HG03280 (cell line): ENCODE measurements at regions not wholly inside any gene's neighbourhood (a gene's known extent, or its start where the extent isn't known, plus 50 kb on each side); places are given as distances from the start of the nearest gene placed in this dataset.
"Not testable (repeated sequence)": the region's sequence is repeated elsewhere in the genome, so short reads cannot be mapped to it uniquely, and the experiment has no call there.

Source experiments
- ATAC-seq: cut with Tn5 transposase; IDR thresholded peaks from one replicate; pipeline ENCODE4 v1.9.1; 2021; ENCODE audit warnings: mild to moderate bottlenecking, moderate library complexity; ENCODE audit not compliant: unreplicated experiment

DNA sequence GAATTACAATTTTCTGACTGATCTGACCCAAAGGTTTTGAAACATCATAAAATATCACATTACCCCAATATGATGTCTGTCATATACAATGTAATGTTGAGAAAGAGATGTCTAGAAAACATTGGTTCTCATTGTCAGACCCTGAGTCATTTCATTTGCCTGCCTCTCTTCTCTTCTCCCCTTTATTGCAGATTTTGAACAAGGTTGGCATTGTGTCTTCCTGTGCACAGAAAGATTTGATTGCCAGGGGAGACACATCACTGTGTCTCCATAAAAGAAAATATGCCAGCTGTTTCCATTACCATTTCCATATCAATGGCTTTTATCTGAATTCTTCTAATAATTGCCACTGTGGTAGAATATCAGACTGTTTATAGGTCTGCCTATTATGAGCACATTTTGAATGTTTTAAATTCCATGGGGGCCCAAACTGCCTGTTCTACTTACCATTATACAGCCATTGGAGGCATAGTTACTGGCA, 65.6 kb downstream of the IFI44 start:
- no peak for ATAC-seq

DNA sequence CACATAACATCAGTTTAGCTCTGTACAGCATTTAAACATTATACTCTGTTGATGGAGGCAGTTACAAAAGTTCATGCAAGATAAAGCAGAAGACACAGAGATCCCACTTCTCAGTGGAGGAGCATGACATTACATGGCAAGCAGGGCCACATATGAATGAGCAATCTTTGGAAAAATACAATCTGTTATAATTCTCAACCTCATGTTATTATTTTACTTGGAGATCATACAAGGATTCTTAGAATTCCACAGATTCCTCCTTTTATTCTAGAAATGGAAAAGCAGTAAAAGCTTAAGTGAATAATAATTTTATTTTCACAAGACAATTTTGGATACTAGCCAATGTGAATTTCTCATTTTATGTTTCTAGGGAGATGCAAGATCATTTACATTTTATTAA, 66.6 kb downstream of the IFI44 start:
- ATAC-seq, result no peak

DNA sequence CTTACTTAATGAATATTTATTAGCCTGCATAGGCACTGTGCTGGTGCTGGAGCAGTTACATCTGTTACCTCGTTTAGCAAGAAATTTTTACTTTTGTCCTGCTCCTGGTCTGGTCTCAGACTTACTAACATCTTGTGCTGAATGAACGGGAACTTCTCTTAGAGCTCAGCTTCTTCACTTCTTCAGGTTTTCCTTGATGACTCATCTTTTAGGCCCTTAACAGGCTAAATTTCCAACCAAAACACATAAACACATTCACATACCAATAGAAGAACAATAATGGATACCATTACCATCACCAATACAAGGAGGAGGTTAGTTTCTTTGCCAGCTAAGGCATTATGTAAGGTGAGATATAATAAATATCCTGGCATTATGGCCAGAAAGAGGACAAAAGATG, 68.9 kb downstream of the IFI44 start:
- no peak for ATAC-seq

DNA sequence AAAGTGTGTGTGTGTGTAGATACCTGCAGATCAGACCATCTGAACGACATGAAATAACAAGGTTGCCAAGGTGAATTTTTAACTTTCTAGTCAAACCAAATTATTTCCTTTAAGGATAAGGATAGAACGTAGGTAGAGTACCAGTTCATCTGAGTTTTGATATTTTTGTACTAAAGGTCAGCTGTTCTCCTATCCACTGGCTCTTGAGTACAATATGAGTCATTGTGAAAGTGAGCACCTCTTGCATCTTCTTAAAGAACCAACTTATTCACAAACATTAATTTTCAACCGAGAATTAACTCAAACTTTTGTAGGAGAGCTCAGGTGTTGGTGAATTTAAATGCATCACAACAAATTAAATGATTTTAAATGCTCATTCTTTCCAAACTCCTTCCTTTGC, 71.5 kb downstream of the IFI44 start:
- no peak for ATAC-seq

DNA sequence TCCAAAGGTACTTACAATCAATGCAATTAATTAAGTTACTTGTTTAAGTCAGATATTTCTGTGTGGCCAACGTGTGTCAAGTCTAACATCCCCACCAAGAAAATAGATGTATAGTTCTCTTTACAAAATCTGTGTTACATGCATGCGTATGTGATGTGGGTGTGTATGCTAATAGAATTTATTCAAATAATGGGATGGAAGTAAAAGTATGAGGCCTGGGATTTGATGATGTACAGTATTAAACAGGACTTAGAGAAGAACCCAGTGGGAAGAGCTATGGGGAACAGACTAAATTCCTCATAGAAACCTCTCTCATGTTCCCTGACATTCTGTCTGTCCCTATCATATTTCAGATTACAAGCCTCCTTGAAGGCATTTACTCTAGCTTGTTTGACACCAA, 72.5 kb downstream of the IFI44 start:
- no peak for ATAC-seq

DNA sequence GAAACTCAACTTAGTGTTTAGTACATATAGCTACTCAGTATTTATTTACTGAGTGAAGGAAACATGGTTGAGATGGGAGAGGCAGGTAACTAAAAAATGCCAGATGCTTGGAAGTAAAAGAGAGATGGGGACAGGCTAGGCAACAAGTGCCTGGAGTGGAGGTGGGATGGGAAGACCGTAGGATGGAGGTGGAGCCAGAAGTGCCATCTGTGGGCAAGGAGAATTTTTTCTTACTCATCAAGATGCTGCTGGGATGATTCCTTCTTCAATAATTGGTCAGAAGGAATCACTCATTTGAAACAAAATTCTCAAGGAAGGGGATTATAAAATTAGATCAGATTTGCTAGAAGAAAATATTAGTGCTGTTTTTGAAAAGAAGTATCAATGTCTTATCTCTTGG, 72.9 kb downstream of the IFI44 start:
- ATAC-seq, result no peak

DNA sequence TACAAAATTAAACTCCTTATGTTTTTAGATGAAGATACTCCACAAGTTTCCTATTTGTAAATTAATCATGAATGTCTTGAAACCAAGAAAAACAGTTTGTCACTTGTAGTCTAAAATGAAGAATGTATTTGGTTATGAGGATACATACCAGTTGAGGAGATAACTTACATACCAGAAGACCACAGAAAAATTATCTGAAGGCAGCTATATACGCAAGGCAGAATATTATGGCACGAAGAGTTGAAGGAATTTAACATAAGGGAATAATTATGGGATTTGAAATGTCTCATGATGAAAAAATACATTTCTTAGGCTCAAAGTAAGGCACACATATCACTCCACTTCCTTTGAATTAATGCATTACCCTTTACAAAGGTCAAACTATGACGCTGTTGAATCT, 73.3 kb downstream of the IFI44 start:
- no peak for ATAC-seq

DNA sequence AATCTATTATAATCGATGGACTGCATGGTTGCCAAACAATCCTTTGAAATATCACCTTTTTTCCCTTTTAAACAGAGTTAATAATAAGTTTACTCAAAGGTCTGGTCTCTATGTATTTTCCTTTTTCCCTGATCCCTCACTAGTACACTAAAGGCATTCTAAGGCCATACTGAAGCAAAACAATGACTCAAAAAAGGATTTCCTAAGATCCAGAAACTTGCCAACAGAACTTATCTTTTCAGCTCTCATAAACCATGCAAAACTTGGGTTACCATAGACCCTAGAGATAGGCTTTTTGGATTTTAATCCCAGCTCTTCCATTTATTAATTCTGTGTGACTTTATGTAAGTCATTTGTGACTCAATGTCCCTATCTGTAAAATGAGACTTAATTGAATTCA, 77.1 kb downstream of the IFI44 start:
- ATAC-seq, result no peak

DNA sequence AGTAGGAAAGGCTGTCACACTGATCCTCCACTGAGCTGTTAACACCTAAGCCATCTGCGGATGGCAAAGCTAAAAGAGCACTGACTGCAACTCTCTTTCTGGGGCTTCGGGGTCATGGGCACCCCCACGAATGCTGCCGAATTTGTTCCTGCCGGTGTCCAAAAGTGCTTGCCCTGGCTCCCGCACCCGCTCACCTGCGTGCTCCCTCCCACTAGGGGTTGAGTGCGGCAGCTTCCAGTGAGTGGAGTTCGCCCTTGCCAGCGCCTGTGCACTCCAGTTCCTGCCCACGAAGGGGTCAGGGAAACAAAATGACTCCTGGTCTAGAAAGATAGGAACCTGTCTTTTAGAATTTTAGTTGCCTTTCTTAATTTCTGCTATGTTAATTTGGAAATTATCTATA, 78.7 kb downstream of the IFI44 start:
- ATAC-seq, result no peak

DNA sequence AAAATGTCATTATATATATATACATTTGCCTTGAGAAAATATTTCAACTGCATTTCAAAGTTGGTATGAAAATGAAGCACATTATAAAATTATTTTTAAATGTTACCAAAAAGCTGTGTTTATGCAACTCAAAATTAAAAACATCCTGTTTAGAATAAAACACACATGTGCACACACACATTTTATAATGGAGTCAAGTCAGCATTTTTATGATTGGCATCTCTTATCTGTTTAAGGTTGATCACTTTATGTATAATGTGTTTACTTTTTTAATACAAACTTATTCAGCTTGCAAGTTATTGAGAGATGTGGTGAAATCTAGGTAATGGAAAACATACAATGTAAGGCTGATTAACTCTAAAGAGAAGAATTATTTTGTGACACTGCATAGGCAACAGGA, 80.4 kb downstream of the IFI44 start:
- ATAC-seq, result no peak

DNA sequence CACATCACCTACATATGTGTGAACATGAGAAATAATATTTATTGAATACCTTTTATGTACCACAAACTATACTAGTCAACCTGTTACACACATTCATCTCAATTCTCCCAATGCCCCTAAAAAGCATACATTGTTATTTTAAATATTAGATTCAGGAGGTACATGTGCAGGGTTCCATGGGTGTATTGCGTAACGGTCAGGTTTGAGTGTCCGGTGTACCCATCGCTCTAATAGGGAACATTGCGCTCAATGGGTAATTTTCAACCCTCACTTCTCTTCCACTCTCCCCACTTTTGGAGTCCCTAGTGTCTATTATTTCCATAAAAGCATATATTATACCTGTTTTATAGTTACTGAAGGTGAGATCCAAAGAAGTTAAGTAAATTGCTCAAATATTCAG, 82.0 kb downstream of the IFI44 start:
- no peak for ATAC-seq

DNA sequence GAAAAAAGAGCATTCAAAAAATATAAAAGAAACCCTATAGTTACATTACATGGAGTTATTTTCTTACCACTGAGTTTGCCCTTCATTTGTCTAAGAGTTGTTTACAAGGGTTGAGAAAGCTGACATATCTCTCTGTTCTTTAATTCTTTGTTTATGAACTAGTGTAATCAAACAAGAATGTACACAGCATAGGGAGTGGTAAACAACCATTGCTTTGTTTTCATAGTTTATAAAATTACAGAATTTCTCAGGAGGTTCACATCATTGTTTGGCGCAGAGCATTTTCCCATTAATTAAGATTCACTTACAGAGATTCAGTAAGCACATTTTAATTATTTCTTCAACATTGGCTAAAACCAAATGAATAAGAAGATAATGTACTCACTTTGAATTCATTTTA, 87.6 kb downstream of the IFI44 start:
- ATAC-seq, result no peak

DNA sequence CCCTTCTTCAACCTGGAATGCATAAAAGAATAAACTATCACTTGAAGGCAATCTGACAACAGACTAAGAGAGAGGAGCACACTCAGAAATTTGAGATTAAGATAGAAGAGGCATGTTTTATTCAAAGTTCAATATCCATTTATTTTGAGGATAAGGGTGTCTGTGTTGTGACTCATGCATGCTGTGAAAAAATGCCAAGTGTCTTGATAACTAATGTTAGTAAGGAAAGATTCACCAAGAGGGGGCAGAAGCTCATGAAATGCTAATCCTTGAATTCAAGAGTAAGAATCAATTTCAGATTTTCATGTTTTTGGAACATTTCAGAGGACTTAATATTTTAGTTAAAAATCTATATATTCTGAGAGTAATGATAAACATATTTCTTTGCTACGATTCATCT, 94.0 kb downstream of the IFI44 start:
- no peak for ATAC-seq

DNA sequence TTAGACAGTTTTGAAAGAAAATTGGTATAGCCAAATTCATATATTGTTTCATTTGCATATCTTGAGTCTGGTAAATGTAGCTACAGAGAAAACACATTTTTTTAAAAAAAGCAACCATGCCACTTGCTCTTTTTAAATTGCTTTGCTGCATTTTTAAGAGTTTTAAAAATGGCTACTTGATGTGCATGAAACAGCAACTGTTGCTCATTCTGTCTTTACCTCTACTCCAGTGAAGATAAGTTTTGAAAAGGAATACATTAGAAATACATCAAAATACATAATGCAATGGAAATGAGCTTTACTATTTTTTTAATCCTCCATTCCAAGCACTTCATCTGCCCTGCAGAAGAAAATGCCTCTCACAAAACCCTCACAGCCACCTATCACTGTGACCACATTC, 95.5 kb downstream of the IFI44 start:
- no peak for ATAC-seq

DNA sequence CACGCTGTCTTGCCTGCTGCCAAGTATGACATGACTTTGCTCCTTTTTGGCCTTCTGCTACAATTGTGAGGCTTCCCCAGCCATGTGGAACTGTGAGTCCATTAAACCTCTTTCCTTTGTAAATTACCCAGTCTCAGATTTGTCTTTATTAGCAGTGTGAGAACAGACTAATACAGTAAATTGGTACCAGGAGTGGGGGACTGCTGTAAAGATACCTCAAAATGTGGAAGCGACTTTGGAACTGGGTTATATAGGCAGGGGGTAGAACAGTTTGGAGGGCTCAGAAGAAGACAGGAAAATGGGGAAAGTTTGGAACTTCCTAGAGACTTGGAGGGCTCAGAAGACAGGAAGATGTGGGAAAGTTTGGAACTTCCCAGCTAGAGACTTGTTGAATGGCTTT, 104.0 kb downstream of the IFI44 start:
- not testable (repeated sequence) for ATAC-seq

DNA sequence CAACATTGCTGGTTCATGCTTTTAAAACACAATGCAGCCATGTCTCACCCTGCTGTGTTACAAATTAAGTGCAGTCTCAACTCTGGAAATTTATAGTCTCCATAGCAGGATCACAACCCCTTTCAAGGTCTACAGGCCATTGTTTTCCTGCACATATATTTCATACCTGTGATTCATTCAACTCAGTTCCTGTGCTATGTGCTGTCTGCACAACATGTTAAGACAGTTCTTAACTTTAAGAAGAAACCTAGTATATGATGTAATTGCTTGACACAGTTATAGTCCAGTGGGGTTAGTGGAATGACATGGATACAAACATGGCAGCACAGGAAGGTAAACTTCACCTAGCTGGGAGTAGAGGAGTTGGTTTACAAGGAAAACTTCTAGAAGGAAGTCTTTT, 106.4 kb downstream of the IFI44 start:
- ATAC-seq, result no peak

DNA sequence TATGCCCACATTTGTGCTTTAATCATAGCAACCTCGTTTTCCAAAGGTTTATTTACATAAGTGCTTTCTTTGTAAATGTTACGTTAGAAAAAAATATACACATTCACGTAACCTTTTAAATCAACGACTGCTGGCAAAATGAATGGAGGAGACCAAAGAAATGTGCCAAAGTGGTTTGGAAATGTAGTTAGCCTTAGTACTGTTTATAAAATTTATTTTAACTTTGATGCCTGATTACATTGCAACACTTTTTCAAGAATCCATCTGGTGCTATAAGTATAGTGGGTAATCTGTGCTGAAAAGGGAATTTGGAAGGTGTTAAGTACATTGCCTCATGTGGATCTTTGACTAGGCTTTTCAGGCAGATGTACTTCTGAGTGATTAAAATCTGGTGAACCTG, 108.9 kb downstream of the IFI44 start:
- no peak for ATAC-seq

DNA sequence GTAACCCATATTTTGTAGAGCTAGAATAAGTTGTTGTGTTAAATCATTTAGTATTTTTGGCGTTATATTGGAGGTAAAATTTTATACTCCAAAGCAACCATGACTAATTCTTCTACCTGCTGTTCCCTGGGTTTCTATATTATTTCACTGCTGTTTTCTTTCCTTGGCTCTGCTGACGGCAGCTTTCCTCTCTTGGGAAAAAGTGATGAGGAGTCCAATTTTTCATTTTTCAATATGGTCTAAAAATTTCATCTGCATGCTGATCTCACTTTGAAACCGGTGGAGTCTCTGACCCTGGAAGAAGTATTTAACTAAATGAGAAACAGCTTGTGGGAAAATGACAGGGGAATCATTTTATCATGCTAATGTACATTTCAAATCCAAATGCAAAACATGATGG, 110.2 kb downstream of the IFI44 start:
- ATAC-seq, result no peak

DNA sequence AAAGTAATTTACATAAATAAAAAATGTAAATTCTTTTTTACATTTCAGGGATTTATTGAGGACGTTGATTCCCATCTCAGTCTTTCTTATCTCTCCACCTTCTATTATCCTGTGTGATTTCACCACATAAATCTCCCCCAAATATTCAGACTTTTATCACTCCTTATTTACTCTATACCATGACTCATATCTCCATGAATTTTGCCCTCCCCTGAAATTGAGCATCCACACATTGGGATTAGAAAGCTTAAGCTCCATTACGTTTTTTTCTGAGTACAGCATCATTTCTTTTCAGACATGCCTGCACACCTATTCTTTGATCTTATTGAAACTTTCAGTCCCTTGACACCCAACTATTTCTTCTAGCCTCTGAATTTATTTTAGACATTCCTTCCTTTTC, 111.2 kb downstream of the IFI44 start:
- no peak for ATAC-seq

DNA sequence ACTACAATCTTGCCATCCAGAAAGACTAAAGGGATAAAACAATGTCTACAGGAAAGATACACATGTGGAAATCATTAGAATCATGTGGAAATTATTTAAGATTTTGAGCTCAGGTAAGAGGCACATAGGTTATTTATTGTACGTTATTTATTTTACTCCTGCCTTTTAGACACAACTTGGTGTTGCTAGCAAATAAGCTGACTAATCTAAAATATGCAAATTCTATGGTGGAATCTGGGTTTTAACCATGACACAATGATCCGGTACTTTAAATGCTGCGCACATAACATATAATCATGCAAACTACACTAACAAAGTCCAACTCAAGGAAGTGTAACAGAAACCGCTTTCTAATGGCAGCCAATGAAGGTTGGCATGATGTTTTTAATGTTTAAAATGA, 112.5 kb downstream of the IFI44 start:
- ATAC-seq, result no peak

DNA sequence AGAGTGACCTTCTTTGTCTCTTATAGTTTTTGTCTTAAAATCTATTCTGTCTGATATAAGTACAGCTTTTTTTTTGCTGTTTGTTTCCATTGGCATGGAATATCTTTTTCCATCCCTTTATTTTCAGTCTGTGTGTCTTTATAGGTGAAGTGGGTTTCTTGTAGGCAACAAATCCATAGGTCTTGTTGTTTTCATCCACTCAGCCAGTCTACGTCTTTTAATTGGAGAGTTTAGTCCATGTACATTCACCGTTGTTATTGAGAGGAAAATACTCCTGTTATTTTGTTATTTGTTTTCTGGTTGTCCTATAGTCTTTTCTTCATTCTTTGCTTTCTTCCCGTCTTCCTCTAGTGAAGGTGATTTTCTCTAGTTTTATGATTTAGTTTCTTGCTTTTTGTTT, 115.9 kb downstream of the IFI44 start:
- ATAC-seq, result no peak

DNA sequence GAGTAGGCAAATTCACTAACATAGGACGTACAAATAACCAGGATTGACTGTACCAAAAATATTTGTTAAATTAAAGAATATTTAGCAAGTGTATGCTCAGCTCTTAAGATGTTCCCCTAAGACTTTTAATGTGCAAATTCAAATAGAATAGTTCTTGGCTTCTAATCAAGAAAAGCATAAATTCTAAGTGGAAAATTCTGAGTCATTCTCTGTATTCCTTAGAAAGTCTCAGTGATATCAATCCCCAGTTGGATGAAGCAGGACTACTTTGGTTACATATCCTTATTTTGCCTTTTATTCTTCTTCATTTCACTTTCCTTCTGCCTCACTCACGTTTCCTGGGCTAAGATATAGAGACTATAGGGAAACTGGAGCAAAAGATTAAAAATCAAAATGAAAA, 130.2 kb downstream of the IFI44 start:
- ATAC-seq, result no peak

DNA sequence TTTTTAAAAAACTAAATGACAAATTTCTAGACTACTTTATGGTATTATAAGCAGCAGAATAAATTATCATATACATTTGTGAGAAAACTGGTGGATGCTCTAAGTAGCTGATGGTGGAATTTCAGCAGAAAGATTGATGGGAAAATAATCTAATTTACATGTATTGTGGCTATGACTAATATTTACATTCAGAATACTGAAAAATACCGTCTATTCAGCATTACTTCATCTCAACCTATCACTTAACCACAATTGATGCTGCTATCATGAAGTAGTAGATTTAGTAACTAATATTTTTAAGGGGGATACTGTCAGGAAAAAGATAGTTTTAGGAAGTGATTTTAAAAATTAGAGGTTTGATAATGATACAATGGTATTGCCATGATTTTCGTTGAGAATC, 137.9 kb downstream of the IFI44 start:
- ATAC-seq, result no peak

DNA sequence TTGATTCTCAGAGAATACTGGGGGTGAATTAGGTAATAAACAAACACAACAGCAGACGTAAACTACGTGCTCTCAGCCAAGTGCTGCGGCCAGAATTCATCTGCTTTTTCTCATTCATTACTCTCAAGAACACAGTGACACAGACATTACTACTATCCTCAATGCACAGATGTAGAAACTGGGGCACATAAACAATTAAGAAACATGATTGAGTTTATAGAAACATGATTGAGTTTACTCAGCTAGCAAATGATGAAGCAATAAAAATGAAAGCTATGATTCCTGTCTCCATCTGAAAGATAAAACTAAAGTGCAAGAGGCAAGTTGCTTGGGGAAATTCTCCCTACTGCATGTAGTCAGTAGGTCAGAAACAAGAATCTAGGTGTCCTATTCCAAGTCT, 140.5 kb downstream of the IFI44 start:
- no peak for ATAC-seq
